ENCODE measurements at regions not wholly inside any gene's neighbourhood (a gene's known extent, or its start where the extent isn't known, plus 50 kb on each side); places are given as distances from the start of the nearest gene placed in this dataset.

DNA sequence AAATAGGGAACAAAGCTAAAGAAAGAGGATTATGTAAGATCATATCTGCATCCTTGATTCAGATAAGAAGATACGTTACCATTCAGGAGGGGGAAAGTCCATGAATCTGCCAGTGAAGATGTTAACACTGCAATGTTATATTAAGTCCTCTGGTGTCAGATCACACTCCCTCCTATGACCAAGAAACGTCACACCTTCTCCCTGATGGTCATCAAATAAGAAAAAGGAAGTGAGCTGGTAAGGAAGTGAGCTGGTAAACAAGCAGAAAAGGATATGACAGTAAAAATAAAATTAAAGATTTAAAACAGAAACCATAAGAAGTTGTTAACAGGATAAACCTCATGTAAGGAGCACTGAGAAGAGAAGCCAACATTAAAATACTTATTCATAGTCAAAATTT lies 340.2 kb downstream of the SEC23A start:
- no peak for DNase-seq (ENCODE audit: low read depth)

DNA sequence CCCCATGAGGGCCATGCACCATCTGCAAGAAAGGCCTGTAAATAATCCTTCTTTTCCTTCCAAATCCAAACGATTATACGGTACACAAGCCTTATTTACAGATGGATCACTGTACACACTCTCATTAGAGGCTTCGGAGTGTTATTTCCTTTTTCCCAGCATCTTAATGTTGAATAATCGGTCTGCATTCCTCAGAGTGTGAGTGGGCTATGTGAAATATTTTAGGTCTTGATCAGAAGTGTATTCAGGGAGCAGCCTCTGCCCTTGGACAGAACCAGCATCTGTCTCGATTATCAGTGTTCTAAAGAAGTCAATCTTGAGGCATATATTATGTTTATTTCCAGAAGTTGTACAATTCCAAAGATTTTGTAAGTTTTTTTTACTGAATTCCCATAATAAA lies 340.6 kb downstream of the SEC23A start:
- peak; percentile 18 for DNase-seq (ENCODE audit: low read depth)

DNA sequence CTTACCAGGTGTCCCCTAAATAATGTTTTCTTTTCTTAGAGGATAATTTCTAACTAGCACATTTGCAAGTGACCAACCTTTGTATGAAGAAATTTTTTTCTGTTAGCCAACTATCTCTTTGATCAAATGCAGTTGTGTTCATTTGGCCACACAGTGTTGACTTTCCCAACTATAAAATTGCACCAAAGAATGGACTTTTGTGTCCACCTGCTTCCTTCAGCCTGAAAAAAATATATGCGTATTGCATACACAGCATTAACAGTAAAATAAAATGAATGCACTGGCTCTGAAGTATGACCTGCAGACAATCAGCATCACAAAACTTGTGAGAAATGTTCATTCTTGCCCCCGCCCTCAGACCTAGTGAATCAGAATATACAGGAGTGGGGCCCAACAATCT lies 342.0 kb downstream of the SEC23A start:
- no peak for DNase-seq (ENCODE audit: low read depth)

DNA sequence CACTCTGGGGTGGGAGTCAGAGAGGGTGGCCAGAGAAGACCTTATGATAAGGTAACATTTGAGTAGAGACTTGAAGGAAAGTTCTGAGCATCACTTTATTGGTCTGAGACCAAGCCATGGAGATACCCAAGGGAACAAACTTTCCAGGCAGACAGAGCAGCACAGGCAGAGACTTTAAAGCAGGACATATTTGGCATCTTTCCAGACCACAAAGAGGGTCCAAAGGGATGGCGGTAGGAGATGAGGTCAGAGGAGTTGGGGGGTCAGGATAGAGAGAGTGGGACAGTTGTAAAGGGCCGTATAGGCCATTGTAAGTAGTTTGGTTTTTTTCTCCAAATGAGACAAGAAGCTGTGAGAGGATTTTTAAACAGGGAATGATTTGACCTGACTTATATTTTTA lies 344.4 kb downstream of the SEC23A start:
- DNase-seq (ENCODE audit: low read depth): no peak

DNA sequence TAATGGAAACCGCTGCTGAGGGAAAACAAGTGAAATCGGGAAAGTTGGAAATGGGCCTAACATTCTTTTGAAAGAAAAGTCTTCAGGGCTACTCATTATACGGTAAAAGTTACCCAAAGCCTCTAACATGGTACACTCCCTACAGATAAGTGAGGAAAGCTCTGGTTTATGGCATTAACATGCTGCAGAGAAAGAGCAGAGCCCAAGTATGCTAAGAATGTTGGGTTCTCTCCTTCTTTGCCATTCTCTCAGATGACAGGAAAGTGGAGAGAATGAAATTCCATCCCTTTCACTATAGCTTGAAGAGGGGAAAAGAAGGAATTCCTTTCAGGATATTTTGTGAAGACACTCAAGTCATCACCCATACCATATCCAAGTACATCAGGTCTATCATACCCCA lies 348.0 kb downstream of the SEC23A start:
- DNase-seq (ENCODE audit: low read depth): no peak

DNA sequence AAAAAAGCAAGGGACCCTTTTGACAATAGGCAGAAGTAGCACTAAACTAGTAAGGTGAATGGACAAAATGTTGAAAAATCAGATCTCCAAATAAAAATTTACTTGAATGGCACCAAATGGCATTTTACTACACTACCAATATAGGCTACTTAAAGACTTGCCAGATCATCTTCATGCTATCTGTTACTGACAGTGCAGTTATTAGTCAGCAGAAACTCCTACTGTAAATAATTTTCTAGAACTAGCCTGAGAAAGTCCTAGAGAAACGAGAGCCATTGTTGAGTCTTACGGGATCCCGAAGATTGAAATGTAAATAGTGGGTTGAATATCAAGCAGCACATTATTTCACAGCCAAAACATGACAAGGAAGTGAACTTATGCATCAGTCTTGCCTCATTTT lies 350.3 kb downstream of the SEC23A start:
- DNase-seq (ENCODE audit: low read depth): no peak

DNA sequence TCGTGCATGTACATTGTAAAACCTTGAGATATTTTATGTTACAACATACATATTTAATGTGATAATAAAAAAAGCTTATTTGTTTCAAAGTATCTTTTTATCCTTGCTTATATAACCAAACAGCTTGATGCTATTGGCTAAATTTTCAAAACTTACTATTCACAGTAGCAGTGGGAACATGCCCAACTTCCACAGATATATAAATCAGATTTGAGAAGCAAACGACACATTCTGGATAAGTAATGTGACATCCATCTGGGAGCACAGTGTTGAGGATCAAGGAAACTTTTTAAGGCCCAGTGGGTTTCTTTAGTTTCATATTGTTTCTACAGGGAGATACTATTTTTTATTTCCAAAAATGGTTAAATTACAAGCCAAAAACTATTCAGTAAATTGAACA lies 350.7 kb downstream of the SEC23A start:
- no peak for DNase-seq (ENCODE audit: low read depth)

DNA sequence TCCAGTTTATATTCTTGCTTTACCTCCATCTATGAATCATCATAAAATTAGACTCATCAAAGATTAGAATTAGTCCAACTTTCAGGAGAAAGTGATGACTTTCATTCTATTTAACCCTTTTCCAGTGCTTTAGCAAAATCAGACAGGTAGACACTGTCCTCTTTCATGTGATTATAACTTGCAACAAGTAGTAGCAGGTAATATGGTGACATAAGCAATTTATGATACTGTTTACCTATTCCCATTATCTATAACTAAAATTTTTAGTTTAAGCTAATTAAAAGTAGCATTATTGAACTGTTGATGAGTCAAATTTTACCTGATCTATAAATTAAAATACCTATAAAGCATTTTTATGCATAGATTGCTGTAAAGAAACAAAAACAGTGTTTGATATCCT lies 351.6 kb downstream of the SEC23A start:
- no peak for DNase-seq (ENCODE audit: low read depth)

DNA sequence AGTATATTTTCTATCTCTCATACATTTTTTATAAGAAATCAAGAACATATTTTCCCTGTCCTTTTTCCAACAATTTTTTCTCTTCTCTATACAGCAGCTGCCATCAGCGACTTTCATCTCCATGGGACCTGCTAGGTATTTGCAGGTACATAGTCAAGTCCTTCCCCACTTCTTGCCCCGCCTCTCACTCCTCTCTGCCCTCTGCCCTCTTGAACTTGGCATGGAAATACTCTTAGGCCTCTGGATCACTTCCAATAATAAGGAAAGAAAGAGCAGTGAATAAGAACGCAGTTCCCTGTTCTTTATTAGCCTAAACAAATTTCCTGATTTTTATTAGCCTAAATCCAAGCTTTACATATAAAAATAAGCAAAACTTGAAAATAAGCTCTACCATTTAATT lies 353.1 kb downstream of the SEC23A start:
- DNase-seq (ENCODE audit: low read depth): no peak

DNA sequence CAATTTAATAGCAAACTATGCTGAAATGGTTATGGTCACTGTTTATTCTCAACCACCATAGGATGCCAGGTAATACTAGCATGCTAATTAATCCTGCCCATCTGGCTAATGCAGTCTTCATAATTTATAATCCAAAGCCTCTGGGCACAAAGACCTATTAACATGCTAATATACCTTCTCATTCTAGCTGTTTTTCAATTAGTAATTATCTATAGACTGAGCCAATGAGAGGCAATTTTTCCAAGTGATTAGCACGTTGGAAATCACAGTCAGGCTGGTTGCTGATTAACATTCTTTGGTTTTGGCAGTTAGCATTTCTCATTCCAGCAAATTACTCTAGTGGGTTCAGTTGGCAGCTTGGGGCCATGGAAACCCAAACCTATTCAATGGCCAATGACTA lies 357.2 kb downstream of the SEC23A start:
- DNase-seq (ENCODE audit: low read depth): no peak

DNA sequence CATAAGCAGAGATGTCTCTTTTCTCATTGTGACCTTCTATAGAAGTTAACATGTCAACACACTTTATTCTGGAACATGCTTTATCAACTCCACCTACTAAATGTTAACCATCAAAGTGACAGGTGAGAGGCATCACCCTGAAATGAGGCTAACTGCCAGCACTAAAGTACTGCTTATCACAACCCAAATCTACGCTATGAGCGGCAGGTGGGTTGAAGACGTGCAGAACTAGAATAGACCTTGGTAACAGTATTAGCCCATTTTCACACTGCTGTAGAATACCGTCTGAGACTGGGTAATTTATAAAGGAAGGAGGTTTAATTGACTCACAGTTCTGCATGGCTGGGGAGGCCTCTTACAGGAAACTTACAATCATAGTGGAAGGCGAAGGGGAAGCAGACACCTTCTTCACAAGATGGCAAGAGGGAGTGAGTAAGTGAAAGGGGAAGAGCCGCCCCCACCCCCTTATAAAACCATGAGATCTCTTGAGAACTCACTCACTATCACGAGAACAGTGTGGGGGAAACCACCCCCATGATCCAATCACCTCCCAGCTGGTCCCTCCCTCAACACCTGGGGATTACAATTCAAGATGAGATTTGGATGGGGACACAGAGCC lies 359.0 kb downstream of the SEC23A start:
- DNase-seq (ENCODE audit: low read depth): no peak

DNA sequence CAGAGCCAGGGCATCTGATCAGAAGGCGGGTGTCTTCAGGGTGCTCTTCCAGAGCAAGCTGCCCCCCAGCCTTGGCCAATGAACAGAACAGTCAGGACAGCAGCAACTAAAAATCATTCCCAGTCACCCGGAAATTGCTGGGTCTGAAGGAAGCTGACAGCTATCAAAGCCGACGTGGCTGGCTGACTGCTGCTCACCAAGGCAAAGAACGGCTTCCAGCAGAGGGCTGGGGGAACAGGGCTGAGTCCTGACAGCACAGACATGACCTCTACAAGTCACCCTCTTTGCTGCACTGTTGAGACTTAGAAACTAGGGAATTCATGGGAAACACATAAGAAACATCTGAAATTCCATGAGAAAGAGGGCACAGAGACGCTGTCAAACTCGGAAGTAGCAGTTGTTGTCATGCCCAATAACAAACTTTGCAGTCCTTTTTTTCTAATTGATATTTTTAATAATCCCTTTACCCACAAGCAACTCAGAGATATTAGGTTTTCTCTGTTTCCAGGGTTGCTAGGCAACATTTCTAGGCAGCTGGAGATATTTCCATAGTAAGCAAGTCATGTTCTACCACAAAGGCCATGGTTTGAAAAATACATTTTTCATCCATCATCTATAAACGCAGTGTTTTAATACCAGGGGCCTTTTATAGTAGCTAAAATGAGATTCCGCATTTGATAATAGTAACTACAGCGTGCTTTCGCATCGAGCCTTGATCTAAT lies 365.2 kb downstream of the SEC23A start:
- no peak for DNase-seq (ENCODE audit: low read depth)

DNA sequence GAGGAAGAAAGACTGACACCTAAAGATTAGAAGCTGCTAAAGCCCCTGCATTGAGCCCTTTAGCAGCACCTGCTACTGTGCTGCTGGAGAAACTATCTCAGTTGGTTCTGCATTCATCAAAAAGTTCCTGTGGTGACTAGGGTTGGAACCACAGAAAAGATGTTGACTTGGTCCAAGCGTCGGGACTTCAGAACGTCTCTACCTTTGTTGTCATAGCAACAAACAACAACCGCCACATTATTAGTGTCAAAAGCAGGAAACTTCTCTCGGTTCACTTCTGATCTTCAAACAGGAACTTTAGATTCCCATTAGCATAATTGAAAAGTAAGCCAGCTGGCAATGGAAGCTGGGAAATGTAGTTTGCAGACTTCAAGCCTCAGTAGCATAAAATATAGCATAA lies 368.0 kb downstream of the SEC23A start:
- no peak for DNase-seq (ENCODE audit: low read depth)

DNA sequence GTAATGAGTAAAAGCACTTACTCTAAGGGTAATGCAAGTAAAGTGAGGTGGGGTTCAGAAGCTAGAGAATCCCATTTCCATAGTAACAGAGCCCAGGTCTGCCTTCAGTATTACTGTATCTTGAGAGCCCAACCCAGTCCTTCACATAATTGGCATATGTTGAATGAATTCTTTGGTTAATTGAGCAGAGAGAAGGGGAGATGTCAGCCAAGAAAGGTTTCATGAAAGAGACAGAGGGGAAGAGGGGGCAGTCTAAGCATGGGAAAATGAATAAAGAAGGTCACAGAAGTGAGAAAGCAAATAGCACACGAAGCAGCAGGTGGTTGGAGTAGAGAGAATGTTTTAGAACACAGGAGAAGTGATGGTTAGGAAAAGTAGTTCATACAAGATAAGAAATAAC lies 371.1 kb downstream of the SEC23A start:
- no peak for DNase-seq (ENCODE audit: low read depth)

DNA sequence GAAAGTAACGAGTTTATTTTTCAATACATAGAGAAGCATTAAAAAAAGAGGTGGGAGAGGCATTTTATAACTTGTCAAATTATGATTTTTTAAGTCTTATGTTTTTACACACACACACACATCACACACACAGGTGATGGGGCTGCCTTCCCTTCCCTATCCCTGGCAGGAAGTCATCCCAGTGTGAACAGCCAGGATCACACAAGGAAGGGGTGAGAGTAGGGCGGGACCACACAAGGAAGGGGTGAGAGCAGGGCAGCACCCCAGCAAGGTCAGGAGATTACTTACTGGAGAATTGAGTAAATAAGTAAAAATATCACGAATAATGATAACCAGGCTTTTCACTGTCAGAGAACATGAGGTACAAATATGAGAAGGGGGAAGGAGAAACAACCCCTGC lies 372.6 kb downstream of the SEC23A start:
- no peak for DNase-seq (ENCODE audit: low read depth)

DNA sequence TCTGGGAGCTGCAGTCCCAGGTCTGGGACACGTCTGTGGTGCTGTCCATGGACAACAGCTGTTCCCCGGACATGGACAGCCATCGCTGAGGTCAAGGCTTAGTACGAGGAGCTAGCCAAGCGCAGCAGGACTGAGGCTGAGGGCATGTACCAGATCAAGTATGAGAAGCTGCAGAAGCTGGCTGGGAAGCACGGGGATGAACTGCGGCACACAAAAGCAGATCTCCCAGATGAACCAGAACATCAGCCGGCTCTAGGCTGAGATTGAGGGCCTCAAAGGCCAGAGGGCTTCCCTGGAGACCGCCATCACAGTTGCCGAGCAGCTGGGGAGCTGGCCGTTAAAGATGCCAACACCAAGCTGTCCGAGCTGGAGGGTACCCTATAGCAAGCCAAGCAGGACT lies 375.3 kb downstream of the SEC23A start:
- DNase-seq (ENCODE audit: low read depth): no peak

DNA sequence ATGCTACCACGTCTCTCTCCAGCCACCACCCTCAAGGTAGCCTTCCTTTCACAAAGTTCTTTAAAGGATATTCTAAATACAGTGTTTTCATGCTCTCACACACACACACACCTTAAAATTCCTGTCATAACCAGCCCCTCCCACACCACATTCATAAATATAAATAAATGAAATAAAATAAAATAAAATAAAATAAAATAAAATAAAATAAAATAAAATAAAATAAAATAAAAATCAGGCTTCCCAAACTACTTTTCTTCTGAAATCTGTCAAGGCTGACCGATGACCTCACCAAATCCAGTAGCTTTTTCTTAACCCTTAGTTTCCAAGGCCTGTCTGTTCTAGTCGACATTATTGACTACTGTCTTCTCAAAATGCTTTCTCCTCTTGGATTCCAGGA lies 378.4 kb downstream of the SEC23A start:
- DNase-seq (ENCODE audit: low read depth): no peak

DNA sequence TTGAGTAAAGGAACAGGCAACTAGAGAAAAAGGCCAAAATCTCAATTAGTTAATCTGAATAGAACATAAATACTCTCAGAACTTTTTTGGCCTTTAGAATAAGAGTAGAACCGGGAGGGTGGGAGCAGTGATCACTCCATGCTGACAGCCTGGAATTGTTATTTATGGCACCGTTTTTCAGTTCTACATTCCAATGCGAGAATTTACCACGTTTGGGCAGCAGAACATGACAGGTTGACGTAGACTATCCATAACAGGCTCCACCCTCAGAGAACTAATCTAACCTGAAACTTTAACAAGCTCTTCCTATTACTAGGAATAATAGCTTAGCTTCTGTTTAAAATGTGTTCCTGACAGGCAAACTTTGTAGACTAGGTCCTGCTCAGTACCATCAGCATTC lies 379.1 kb downstream of the SEC23A start:
- no peak for DNase-seq (ENCODE audit: low read depth)

DNA sequence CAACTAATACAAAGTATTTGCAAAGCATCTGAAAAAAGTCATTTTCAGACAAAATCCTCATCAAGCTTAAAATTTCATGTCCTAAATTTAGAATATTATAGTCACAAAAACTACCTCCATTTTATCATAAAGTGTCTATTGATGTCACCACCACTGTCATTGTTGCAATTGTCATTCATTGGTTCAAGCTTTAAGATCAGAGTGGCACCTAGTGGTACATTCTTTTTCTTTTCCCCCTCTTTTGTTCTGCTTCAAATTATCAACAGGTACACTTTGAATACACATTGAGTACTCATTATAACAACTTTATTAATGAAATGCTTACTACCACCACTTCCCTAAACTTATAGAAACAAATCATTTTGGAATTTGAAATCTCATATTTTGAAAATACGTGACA lies 379.8 kb downstream of the SEC23A start:
- no peak for DNase-seq (ENCODE audit: low read depth)

DNA sequence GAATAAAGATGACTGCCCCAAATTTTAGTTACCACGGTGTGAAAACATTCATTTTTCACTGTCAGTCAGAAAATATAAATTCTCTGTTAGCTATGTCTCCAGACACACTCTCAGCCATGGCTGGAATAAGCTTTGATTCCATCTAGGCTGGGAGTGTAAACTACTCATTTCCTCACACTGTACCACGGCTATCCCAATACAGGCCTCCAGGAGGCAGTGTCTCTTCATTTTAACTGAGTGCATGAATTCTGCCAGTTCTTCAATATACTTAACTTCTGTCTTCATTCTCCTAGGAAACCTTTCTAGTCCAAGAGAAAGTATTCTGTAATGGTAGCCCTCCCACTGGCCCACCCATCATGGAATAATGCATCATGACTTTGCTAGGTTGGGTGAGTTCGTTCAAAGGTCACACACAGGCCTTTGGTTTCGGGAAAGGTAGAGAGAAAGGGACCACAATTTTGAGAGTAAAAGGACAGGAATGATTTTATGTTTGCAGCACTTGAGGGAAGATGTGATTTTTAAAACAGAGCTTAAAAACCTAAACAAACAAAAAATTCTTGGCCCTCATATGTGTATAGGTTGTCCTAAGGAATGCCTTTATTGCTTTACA lies 381.1 kb downstream of the SEC23A start:
- DNase-seq (ENCODE audit: low read depth): peak; percentile 34

DNA sequence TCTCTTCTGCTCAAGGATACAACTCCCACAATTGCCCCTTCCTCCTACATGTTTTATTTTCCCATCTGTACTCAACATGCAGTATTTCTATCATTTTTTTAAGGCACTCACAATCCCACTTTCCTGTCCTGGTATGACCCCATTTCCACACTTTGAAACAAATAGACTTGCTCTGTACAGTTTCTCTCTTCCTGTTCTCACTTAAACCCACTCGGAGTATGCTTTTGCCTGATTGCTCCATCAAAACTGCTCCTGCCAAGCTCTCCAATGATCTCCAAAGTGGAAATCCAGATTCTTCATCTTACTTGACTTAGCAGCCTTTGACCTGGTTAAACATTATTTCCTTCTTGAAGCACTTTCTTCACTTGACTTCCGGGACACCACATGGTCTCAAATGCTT lies 384.5 kb downstream of the SEC23A start:
- DNase-seq (ENCODE audit: low read depth): no peak

DNA sequence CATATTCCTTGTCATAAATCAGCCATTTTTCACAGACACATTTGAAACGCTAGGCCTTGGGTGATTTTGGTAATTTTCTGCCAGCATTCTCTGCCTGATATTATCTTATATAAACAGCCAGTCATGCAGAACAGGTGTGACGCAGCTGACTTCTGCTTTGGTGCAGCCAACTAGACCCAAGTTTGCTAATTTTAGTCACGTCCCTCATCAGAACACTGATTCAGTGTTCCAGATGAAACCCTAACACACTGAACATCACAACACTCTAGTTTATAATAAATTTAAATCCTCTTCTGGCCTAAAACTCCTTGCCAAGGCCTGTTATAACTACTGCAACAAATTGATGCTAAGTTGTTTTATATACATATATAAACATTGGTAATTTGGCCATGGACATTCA lies 386.1 kb downstream of the SEC23A start:
- no peak for DNase-seq (ENCODE audit: low read depth)

DNA sequence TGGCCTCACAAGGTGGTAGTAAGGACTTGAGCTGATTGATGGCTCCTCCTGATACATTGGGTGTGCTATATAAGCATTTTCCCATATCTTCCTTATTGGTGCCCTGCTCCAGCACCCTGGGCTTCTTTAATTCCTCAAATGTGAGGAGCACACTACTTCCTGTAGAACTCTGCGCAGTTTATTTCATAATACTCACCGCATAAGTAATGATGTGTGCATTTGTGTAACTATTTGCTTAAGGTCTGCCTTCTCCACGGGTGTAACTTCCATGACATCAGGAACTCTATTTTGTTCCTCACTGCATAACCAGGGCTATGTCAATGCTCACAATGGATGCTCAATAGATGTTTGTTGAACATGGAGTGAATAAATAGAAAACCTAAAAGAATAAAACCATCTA lies 392.2 kb downstream of the SEC23A start:
- DNase-seq (ENCODE audit: low read depth): no peak

DNA sequence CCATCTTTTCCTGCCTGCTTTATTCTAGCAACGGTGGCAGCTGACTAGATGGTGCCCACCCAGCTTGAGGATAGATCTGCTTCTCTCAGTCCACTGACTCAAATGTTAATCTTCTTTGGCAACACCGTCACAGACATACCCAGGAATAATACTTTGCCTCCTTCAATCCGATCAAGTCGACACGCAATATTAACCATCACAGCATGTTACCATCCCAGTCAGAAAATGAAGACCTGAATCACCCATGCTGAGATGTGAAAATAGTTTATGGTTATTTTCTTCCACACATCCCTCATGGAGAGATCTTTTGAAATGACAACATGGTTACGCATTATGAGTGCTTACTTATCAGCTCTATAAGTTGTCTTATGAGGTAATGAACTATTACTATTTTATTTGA lies 392.8 kb downstream of the SEC23A start:
- no peak for DNase-seq (ENCODE audit: low read depth)

All from GM04504 (cell line).